ENCODE measurements at regions not wholly inside any gene's neighbourhood (a gene's known extent, or its start where the extent isn't known, plus 50 kb on each side); places are given as distances from the start of the nearest gene placed in this dataset.
"Not testable (repeated sequence)": the region's sequence is repeated elsewhere in the genome, so short reads cannot be mapped to it uniquely, and the experiment has no call there.

- no peaks in the 10 kb centered on the region for H3K36me3 ChIP-seq
- H3K4me1 ChIP-seq, result peaks cover 0 to 12% (median 2%) of the 10 kb centered on the region in 4 donors
- H3K4me3 ChIP-seq, result no peak overlapping the region
- H3K27me3 ChIP-seq, result no peaks in the 10 kb centered on the region
- no peak overlapping the region for H3K27ac ChIP-seq
- DNase-seq (ENCODE audit: low spot score in 2 of 2), result peak; percentile 31 to 43
- TF ChIP-seq CTCF (IDR thresholded peaks at IDR 0.05) (no peak), EP300 (IDR thresholded peaks at IDR 0.05) (no peak), POLR2A (IDR thresholded peaks at IDR 0.05) (no peak)
- 56 to 68% methylated on average over 7 of the region's 7 CpGs for WGBS, 2 donors
- H3K9me3 ChIP-seq, result no peaks in the 10 kb centered on the region
Observed at GRCh38 chr20:57977569-57977968, 250.9 kb downstream of the ANKRD60 start.

GRCh38 chr20:57977141-57977540 lies 251.3 kb downstream of the ANKRD60 start:
- TF ChIP-seq EP300 (IDR thresholded peaks at IDR 0.05), result no peak
- no peak for TF ChIP-seq POLR2A (IDR thresholded peaks at IDR 0.05)
- no peak for TF ChIP-seq CTCF (IDR thresholded peaks at IDR 0.05)
- no peaks in the 10 kb centered on the region for H3K27me3 ChIP-seq
- no peak overlapping the region for H3K4me3 ChIP-seq
- no peak overlapping the region for H3K27ac ChIP-seq
- DNase-seq (ENCODE audit: low spot score in 2 of 2), result no peak
- H3K9me3 ChIP-seq, result no peaks in the 10 kb centered on the region
- WGBS, 2 donors, result 41 to 50% methylated on average over 10 of the region's 10 CpGs
- H3K4me1 ChIP-seq, result peaks cover 0 to 12% (median 2%) of the 10 kb centered on the region in 4 donors
- H3K36me3 ChIP-seq, result no peaks in the 10 kb centered on the region

GRCh38 chr20:57974863-57975262 lies 253.6 kb downstream of the ANKRD60 start:
- Histone ChIP-seq H3K9me3 (no peaks in the 10 kb centered on the region), H3K36me3 (no peaks in the 10 kb centered on the region), H3K4me3 (no peak overlapping the region), H3K27me3 (no peaks in the 10 kb centered on the region), H3K4me1 (peaks cover 0 to 12% (median 2%) of the 10 kb centered on the region in 4 donors), H3K27ac (no peak overlapping the region)
- TF ChIP-seq POLR2A (IDR thresholded peaks at IDR 0.05) (no peak), EP300 (IDR thresholded peaks at IDR 0.05) (no peak), CTCF (IDR thresholded peaks at IDR 0.05) (no peak)
- no peak for DNase-seq (ENCODE audit: low spot score in 2 of 2)
- 94% methylated on average over 3 of the region's 3 CpGs for WGBS, 2 donors

- TF ChIP-seq EP300 (IDR thresholded peaks at IDR 0.05) (no peak), POLR2A (IDR thresholded peaks at IDR 0.05) (no peak), CTCF (IDR thresholded peaks at IDR 0.05) (no peak)
- 88 to 91% methylated on average over 3 of the region's 3 CpGs for WGBS, 2 donors
- H3K27me3 ChIP-seq, result no peaks in the 10 kb centered on the region
- H3K27ac ChIP-seq, result no peak overlapping the region
- no peaks in the 10 kb centered on the region for H3K36me3 ChIP-seq
- no peak overlapping the region for H3K4me3 ChIP-seq
- no peaks in the 10 kb centered on the region for H3K9me3 ChIP-seq
- peaks cover 0 to 12% (median 2%) of the 10 kb centered on the region in 4 donors for H3K4me1 ChIP-seq
- DNase-seq (ENCODE audit: low spot score in 2 of 2), result no peak
Observed at GRCh38 chr20:57973886-57974285, 254.6 kb downstream of the ANKRD60 start.

- not testable (repeated sequence) for H3K4me1 ChIP-seq; H3K36me3 ChIP-seq; H3K27me3 ChIP-seq; H3K27ac ChIP-seq; H3K4me3 ChIP-seq; DNase-seq (ENCODE audit: low spot score in 2 of 2); H3K9me3 ChIP-seq
- WGBS, 2 donors, result 93 to 100% methylated on average over 1 of the region's 1 CpG
Observed at GRCh38 chr20:57971583-57971982, 256.9 kb downstream of the ANKRD60 start.

GRCh38 chr20:57970856-57971255 lies 257.6 kb downstream of the ANKRD60 start:
- TF ChIP-seq POLR2A (IDR thresholded peaks at IDR 0.05) (no peak), EP300 (IDR thresholded peaks at IDR 0.05) (no peak), CTCF (IDR thresholded peaks at IDR 0.05) (no peak)
- no peak for DNase-seq (ENCODE audit: low spot score in 2 of 2)
- Histone ChIP-seq H3K36me3 (no peaks in the 10 kb centered on the region), H3K9me3 (no peaks in the 10 kb centered on the region), H3K4me3 (no peak overlapping the region), H3K4me1 (no peaks in the 10 kb centered on the region), H3K27me3 (no peaks in the 10 kb centered on the region), H3K27ac (no peak overlapping the region)
- 56 to 66% methylated on average over 6 of the region's 6 CpGs for WGBS, 2 donors

Measured in tibial nerve (tissue), 4 donors.